ENCODE measurements at regions not wholly inside any gene's neighbourhood (a gene's known extent, or its start where the extent isn't known, plus 50 kb on each side); places are given as distances from the start of the nearest gene placed in this dataset.

DNA sequence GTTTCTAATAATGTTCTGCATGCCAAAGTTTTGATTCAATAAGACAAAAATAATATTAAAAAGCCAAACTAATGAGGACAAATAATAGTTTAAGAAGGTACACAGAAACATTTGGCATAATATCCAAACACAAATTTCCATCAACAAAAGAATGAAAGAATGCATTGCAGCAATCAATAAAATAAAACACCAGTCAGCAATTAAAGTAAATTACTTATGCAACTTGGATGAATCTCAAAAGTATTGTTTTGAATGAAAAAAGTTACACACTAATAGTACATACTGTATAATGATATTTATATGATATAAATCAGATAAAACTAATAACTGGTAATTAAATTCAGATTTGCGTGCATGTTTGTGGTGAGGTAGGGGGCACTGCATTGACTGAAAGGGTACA lies 285.5 kb upstream of the PCDH10 start:
- no peak for DNase-seq
- intact Hi-C loops (cut with DNase I) = no loop called here
- no peak overlapping the region for H3K27ac ChIP-seq
- no peaks in the 10 kb centered on the region for H3K4me1 ChIP-seq
- H3K27me3 ChIP-seq = no peaks in the 10 kb centered on the region
- no peaks in the 10 kb centered on the region for H3K9me3 ChIP-seq
- no peak overlapping the region for H3K4me3 ChIP-seq
- WGBS, 2 donors = 96 to 97% methylated on average over 1 of the region's 1 CpG
- H3K36me3 ChIP-seq = no peaks in the 10 kb centered on the region
- no peak for TF ChIP-seq POLR2AphosphoS5 (IDR thresholded peaks at IDR 0.05)

- Histone ChIP-seq H3K27me3 (no peaks in the 10 kb centered on the region), H3K27ac (no peak overlapping the region), H3K4me1 (no peaks in the 10 kb centered on the region), H3K36me3 (no peaks in the 10 kb centered on the region), H3K9me3 (no peaks in the 10 kb centered on the region), H3K4me3 (no peak overlapping the region)
- no peak for TF ChIP-seq POLR2AphosphoS5 (IDR thresholded peaks at IDR 0.05)
- TF ChIP-seq POLR2A (IDR thresholded peaks at IDR 0.05) = no peak
- no peak for TF ChIP-seq EP300 (IDR thresholded peaks at IDR 0.05)
- TF ChIP-seq, protein P1, sequence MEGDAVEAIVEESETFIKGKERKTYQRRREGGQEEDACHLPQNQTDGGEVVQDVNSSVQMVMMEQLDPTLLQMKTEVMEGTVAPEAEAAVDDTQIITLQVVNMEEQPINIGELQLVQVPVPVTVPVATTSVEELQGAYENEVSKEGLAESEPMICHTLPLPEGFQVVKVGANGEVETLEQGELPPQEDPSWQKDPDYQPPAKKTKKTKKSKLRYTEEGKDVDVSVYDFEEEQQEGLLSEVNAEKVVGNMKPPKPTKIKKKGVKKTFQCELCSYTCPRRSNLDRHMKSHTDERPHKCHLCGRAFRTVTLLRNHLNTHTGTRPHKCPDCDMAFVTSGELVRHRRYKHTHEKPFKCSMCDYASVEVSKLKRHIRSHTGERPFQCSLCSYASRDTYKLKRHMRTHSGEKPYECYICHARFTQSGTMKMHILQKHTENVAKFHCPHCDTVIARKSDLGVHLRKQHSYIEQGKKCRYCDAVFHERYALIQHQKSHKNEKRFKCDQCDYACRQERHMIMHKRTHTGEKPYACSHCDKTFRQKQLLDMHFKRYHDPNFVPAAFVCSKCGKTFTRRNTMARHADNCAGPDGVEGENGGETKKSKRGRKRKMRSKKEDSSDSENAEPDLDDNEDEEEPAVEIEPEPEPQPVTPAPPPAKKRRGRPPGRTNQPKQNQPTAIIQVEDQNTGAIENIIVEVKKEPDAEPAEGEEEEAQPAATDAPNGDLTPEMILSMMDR (IDR thresholded peaks at IDR 0.05) = no peak
- intact Hi-C loops (cut with DNase I) = no loop called here
- no peak for DNase-seq
- 74 to 88% methylated on average over 1 of the region's 1 CpG for WGBS, 2 donors
Measured at GRCh38 chr4:132865458-132865857, 283.6 kb upstream of the PCDH10 start.

- intact Hi-C loops (cut with DNase I) = no loop called here
- Histone ChIP-seq H3K27me3 (no peaks in the 10 kb centered on the region), H3K4me1 (no peaks in the 10 kb centered on the region), H3K36me3 (no peaks in the 10 kb centered on the region), H3K9me3 (no peaks in the 10 kb centered on the region), H3K27ac (no peak overlapping the region), H3K4me3 (no peak overlapping the region)
- no peak for TF ChIP-seq POLR2A (IDR thresholded peaks at IDR 0.05)
- TF ChIP-seq POLR2AphosphoS5 (IDR thresholded peaks at IDR 0.05) = no peak
- TF ChIP-seq, protein P1 (IDR thresholded peaks at IDR 0.05) = no peak
- TF ChIP-seq EP300 (IDR thresholded peaks at IDR 0.05) = no peak
- DNase-seq = no peak
- 92 to 94% methylated on average over 2 of the region's 2 CpGs for WGBS, 2 donors
Measured at GRCh38 chr4:132865922-132866321, 283.2 kb upstream of the PCDH10 start.

DNA sequence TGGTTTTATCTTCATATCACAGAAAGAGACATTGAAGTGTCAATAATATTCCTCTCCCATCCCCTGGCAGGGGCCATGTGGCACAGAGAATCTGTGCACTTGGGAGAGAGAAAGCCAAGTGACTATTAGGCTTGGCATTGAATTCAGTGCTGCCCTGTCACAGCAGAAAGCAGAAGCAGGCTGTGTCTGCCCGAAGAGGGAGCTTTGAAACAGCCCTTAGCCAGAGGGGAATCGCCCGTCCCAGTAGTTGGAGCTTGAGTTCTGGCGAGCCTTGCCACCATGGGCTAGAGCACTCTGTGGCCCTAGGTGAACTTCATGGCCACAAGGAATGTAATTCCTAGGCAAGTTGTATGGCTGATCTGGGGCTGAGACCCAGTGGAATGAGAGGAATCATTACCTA lies 282.5 kb upstream of the PCDH10 start:
- Histone ChIP-seq H3K27ac (no peak overlapping the region), H3K27me3 (no peaks in the 10 kb centered on the region), H3K9me3 (no peaks in the 10 kb centered on the region), H3K4me3 (no peak overlapping the region), H3K36me3 (no peaks in the 10 kb centered on the region), H3K4me1 (no peaks in the 10 kb centered on the region)
- WGBS, 2 donors = 48 to 82% methylated on average over 4 of the region's 4 CpGs
- no peak for DNase-seq
- TF ChIP-seq EP300 (IDR thresholded peaks at IDR 0.05) (no peak), POLR2A (IDR thresholded peaks at IDR 0.05) (no peak)
- intact Hi-C loops (cut with DNase I) = no loop called here

- no peaks in the 10 kb centered on the region for H3K27me3 ChIP-seq
- WGBS, 2 donors = 69 to 75% methylated on average over 3 of the region's 3 CpGs
- TF ChIP-seq, protein P1 (IDR thresholded peaks at IDR 0.05) = no peak
- TF ChIP-seq EP300 (IDR thresholded peaks at IDR 0.05) = no peak
- TF ChIP-seq POLR2AphosphoS5 (IDR thresholded peaks at IDR 0.05) = no peak
- no peak for TF ChIP-seq POLR2A (IDR thresholded peaks at IDR 0.05)
- no peaks in the 10 kb centered on the region for H3K36me3 ChIP-seq
- H3K4me3 ChIP-seq = no peak overlapping the region
- DNase-seq = no peak
- H3K4me1 ChIP-seq = no peaks in the 10 kb centered on the region
- no peaks in the 10 kb centered on the region for H3K9me3 ChIP-seq
- no peak overlapping the region for H3K27ac ChIP-seq
- intact Hi-C loops (cut with DNase I) = no loop called here
Measured at GRCh38 chr4:132893787-132894186, 255.3 kb upstream of the PCDH10 start.

DNA sequence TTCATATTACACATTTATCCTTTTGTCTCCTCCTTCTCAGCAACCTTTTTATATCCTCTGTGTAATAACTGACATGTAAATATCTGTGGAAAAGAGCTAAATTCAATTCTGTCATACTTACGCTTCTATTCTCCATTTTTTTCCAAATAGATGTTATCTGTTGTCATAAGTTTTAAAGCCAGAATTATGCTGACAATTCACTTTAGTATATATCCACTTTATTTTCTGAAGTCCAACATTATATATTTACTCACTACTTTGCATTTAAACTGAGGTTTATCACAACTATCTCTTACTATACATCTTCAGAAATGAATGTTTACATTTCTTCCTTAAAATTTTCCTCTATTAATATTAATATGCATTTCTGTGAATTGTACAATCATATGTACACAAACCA lies 247.9 kb upstream of the PCDH10 start:
- 84 to 92% methylated on average over 1 of the region's 1 CpG for WGBS, 2 donors
- H3K9me3 ChIP-seq = no peaks in the 10 kb centered on the region
- intact Hi-C loops (cut with DNase I) = no loop called here
- TF ChIP-seq POLR2A (IDR thresholded peaks at IDR 0.05) = no peak
- no peak for TF ChIP-seq POLR2AphosphoS5 (IDR thresholded peaks at IDR 0.05)
- TF ChIP-seq, protein P1 (IDR thresholded peaks at IDR 0.05) = no peak
- no peak for TF ChIP-seq EP300 (IDR thresholded peaks at IDR 0.05)
- no peaks in the 10 kb centered on the region for H3K27me3 ChIP-seq
- no peaks in the 10 kb centered on the region for H3K36me3 ChIP-seq
- H3K27ac ChIP-seq = no peak overlapping the region
- no peaks in the 10 kb centered on the region for H3K4me1 ChIP-seq
- no peak overlapping the region for H3K4me3 ChIP-seq
- DNase-seq = no peak

Data from sigmoid colon (tissue), 6 donors.